Iris pigment epithelial cell (primary cell): ENCODE measurements at regions not wholly inside any gene's neighbourhood (a gene's known extent, or its start where the extent isn't known, plus 50 kb on each side); places are given as distances from the start of the nearest gene placed in this dataset.

Source experiments
- DNase-seq: peaks from one replicate; pipeline ENCODE4 v3.0.0-alpha.2; 2011; ENCODE audit warnings: low read depth

DNA sequence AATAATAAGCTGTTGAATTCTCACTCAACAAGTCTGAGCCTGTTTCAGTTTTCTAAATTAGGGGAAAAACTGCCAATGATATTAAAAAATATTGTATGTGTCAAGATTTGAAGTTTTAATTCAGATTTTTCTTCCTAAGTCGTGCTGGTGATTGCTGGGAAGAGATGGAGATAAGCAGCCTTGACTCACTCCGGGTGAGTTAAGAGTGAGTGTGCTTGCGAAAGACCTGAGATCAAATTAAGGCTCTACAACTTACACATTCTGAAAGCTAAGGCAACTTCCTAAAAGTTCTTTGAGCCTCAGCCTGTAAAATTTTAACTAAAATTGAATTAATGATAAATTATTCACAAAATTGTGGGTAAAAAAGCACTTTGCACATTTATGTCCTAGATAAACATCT lies 1441.2 kb downstream of the PCDH7 start:
- DNase-seq: peak; percentile 56

DNA sequence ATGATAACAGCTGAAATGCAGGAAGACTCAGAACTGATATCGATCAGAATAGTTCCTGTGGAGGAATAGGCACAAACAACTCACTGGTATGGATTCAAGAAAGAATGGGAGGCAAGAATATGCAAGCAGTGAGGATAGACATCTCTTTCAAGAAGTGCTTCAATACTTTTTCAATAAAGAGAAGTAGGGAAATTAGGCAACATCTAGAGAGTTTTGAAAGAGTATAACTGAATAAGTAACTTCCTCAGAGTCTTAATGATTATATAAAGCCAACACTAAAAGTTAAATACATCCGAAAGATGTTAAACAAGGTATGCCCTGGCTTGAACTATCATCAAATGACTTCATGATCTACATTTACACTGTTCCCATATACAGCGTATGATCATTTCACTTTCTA lies 1443.0 kb downstream of the PCDH7 start:
- no peak for DNase-seq

- no peak for DNase-seq
Observed at GRCh38 chr4:32169841-32170240, 1449.7 kb downstream of the PCDH7 start.

DNA sequence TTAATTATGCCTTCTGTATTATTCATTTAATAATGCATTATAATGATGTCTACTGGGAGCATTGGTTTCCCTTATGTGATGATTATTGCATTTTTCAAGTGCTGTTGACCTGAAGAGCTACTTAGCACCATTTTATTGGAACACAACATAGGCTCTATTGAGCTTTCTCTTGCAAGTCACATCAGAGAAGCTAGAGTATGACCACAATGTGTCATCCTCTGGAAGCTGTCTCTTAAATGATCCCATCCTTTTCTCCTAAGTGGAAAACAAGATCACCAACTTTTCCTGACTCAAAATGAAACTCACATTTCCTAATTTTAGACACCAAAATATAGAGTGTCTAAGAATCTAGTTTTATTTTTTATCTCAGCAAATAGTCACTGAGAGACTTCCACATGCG lies 1451.9 kb downstream of the PCDH7 start:
- DNase-seq: no peak

GRCh38 chr4:32172761-32173160 lies 1452.6 kb downstream of the PCDH7 start:
- DNase-seq: peak; percentile 45

DNA sequence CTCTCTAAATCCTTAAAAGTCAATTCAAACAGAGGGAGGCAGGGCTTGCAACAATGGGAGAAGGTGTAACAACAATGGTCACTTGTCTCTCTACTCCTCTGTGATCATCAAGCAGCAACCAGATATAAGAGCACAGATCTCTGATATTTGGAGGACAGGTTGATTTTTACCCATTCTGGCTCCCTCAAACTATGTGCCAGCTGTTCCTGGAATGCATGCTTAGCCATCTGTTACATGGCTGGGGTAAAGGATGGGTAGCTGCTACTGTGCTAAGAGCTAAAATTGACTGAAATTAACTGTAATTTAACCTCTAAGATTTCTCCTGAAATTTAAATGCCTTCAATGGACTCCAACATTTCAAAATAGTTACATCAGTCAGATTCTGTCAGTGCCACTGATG lies 1459.9 kb downstream of the PCDH7 start:
- DNase-seq: no peak

DNA sequence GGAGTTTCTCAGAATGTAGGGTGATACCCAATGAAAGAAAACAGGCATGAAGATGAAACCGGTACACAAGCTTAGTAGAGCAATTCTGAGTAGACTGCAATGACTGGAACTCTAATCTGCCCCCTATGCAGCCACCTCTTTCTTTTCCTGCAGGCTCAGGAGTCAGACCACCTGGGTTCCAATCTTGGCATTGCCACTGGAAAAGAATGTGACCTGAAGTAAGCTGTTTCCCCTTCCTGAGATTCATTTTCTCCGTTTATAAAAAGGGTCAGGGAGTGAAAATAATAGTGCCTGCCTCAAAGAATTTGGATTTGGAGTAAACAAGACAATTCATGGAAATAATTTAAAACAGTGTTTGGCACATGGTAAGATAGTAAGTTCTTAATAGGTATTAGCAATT lies 1464.0 kb downstream of the PCDH7 start:
- no peak for DNase-seq

GRCh38 chr4:32189130-32189529 lies 1469.0 kb downstream of the PCDH7 start:
- no peak for DNase-seq

DNA sequence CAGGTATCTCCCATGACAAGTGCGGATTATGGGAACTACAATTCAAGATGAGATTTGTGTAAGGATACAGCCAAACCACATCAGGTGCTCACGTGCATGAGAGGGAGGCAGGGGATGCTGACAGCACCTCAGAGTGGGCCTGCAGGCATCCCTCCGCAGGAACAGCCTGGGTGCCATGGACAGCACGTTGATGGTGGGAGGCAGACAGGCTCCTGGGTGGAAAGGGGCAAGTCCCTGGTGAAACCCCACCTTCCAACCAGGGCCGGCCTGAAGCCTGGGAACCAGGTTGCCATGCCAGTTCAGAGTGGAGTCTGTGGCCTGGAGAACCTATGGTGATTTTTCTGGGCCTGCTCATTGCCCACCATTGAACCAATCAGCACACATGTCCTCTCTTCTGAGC lies 1469.6 kb downstream of the PCDH7 start:
- DNase-seq: no peak

- no peak for DNase-seq
Observed at GRCh38 chr4:32191961-32192360, 1471.8 kb downstream of the PCDH7 start.

DNA sequence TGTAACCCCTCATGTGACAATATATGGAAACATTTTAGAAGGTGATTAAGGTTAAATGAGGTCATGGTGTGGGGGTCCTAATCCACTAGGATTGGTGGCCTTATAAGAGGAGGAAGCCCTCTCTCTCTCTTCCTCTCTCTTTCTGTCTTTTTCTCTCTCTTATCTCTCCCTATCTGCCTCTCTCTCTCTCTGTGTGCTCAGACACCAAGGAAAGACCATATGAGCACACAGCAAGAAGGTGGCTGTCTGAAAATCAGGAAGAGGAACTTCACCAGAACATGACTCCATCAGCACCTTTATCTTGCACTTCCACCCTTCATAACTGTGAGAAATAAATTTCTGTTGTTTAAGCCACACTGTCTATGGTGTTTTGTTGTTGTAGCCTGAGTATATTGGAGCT lies 1472.2 kb downstream of the PCDH7 start:
- no peak for DNase-seq

- DNase-seq: no peak
Observed at GRCh38 chr4:32192991-32193390, 1472.8 kb downstream of the PCDH7 start.

- no peak for DNase-seq
Observed at GRCh38 chr4:32196950-32197688, 1477.0 kb downstream of the PCDH7 start.

GRCh38 chr4:32199639-32200038 lies 1479.5 kb downstream of the PCDH7 start:
- DNase-seq: no peak

GRCh38 chr4:32203340-32203739 lies 1483.2 kb downstream of the PCDH7 start:
- no peak for DNase-seq

DNA sequence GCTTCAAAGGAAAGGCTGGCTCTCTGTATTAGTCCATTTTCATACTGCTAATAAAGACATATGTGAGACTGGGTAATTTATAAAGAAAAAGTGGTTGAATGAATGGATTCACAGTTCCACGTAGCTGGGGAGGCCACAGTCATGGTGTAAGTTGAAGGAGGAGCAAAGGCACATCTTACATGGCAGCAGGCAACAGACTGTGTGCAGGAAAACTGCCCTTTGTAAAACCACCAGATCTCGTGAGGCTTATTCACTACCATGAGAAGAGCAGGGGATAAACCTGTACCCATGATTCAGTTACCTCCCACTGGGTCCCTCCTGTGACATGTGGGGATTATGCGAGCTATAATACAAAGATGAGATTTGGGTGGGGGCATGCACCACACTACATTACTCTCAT lies 1486.6 kb downstream of the PCDH7 start:
- DNase-seq: no peak

- DNase-seq: no peak
Observed at GRCh38 chr4:32207456-32207855, 1487.3 kb downstream of the PCDH7 start.

- no peak for DNase-seq
Observed at GRCh38 chr4:32215277-32215676, 1495.1 kb downstream of the PCDH7 start.

- DNase-seq: no peak
Observed at GRCh38 chr4:32216502-32216901, 1496.3 kb downstream of the PCDH7 start.

- peak; percentile 20 for DNase-seq
Observed at GRCh38 chr4:32219306-32220075, 1499.3 kb downstream of the PCDH7 start.

GRCh38 chr4:32226204-32226603 lies 1506.0 kb downstream of the PCDH7 start:
- DNase-seq: peak; percentile 50

DNA sequence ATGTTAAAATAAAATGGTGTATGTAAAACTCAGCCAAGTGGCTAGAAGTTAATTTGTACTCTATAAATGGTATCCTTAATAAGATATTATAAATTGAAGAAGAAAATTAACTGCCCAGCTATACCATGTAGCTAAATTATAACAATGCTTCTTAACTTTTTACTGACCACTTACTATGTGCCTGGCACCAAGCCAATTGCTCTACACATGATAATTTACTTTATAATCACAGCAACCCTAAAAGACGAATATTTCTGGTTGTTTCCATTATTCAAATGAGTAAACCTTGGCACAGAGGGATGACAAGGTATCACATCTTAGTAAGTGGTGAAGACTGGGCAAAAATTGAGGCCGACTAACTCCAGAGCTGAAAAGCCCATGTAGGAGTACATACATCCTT lies 1506.6 kb downstream of the PCDH7 start:
- DNase-seq: no peak

DNA sequence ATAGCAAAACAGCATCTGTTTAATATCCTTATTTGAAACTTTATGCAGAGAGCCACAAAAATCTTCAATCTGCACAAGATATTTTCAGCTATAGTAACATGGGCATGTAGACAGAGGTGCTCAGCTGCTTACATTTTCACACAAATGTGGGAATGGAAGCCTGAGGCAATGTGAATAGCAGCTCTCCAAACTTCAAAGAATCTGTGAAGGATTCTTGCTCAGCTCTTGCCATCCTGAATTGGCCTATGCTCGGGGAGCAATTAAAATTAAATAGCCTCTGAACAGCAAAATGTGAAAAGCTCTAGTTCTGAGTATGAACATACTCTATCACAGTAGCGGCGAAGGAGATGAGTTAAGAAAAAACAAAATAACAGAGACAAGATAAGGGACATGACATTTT lies 1523.8 kb downstream of the PCDH7 start:
- no peak for DNase-seq

GRCh38 chr4:32249040-32249439 lies 1528.9 kb downstream of the PCDH7 start:
- DNase-seq: no peak
